ENCODE measurements at regions not wholly inside any gene's neighbourhood (a gene's known extent, or its start where the extent isn't known, plus 50 kb on each side); places are given as distances from the start of the nearest gene placed in this dataset.
"Not testable (repeated sequence)": the region's sequence is repeated elsewhere in the genome, so short reads cannot be mapped to it uniquely, and the experiment has no call there.

DNA sequence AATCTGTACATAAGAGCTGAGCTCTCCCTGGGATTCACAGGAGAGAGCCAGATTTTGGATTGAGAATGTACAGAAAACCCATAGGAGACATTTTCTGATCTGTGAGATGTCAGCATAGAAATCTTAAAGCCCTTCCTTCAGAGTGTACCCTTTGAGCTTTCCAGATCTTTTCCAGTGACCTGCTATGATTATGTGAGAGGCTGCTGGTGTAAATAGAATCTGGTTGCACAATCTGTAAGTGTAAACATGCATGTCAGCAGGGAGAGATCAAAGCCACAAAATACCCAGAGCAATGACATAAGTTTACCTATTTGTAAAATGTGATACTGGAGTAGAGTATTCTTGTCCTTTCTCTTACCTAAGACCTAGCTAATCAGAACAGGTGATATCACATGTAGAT lies 471.9 kb downstream of the FOXD4L5 start:
- intact Hi-C loops (cut with DNase I); ATAC-seq; DNase-seq (ENCODE audit: missing footprints): not testable (repeated sequence)

DNA sequence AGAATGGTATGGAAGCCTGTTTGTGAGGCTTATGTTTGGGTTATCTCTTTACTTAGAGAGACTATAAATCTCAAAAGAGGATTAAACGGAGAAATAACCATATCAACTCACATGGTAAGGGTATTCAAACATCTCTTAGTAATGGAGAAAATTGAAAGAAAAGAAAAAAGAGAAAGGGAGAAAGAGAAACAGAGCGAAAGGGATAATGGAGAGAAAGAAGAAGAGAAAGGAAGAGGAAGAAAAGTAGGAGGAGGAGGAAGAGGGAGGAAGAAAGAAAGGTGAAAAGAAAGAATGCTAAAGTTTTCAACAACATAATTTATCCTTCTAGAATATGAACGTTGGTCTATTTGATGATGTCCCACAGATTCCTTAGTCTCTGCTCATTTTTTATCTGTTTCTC lies 506.3 kb downstream of the FOXD4L5 start:
- DNase-seq (ENCODE audit: missing footprints); ATAC-seq; intact Hi-C loops (cut with DNase I): not testable (repeated sequence)

DNA sequence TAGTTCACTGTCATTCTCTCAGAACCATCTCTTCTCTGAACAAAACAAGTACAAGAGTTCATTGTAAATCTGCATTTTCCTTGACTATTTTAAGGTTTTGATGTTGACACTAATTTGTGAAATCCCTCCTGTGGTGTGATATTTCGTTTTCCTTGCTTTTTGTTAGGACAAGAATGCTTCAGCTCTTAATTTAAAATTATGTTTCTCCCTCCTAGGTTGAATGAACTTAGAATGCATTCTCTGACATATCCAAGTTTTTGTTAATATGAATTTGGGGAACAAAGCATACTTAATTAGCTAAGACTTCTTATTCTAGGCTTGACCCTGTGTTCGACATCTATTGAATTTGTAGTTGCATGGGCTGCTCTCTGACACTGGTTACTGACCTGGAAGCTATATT lies 508.7 kb downstream of the FOXD4L5 start:
- intact Hi-C loops (cut with DNase I), result not testable (repeated sequence)

DNA sequence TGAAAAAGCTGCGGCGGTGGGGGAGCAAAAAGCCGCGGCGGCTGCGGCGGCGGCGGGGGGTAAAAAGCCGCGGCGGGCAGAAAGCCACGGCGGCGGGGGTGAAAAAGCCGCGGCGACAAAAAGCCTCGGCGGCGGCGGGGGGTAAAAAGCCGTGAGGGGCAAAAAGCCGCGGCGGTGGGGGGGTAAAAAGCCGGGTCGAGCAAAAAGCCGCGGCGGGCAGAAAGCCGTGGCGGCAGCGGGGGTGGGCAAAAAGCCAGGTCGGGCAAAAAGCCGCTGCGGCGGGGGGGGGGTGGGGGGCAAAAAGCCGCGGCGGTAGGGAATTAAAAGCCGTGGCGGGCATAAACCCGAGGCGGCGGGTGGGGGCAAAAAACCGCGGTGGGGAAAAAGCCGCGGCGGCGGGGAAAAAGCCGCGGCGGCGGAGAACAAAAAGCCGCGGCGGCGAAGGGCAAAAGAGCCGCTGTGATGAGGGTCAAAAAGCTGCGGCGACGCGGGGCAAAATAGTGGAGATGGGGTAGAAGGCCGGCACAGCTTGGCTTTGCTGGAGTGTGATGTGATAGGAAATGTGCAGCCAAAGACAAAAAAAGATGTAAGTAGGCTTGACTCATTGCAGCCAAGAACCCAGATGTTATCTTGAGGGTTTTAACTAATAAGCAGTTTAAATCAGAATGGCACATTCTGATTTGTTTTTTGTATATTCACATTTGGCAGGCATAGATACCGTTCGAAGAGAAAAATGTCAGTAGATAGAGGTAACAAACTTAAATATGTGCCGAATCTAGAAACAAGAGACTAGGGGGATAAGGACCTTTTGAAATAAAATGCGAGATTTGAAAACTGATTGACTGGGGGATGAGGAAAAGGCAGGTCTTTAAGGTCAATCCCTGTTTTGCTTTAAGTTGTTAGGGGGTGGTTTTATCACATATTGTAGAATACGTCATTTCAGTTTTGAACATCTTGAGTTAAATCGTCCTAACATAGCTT lies 509.9 kb downstream of the FOXD4L5 start:
- DNase-seq (ENCODE audit: missing footprints), result peak; percentile 27
- intact Hi-C loops (cut with DNase I); ATAC-seq: not testable (repeated sequence)

More for the DNA sequence above, 508.7 kb downstream of the FOXD4L5 start:
- not testable (repeated sequence) for ATAC-seq; DNase-seq (ENCODE audit: missing footprints)

DNA sequence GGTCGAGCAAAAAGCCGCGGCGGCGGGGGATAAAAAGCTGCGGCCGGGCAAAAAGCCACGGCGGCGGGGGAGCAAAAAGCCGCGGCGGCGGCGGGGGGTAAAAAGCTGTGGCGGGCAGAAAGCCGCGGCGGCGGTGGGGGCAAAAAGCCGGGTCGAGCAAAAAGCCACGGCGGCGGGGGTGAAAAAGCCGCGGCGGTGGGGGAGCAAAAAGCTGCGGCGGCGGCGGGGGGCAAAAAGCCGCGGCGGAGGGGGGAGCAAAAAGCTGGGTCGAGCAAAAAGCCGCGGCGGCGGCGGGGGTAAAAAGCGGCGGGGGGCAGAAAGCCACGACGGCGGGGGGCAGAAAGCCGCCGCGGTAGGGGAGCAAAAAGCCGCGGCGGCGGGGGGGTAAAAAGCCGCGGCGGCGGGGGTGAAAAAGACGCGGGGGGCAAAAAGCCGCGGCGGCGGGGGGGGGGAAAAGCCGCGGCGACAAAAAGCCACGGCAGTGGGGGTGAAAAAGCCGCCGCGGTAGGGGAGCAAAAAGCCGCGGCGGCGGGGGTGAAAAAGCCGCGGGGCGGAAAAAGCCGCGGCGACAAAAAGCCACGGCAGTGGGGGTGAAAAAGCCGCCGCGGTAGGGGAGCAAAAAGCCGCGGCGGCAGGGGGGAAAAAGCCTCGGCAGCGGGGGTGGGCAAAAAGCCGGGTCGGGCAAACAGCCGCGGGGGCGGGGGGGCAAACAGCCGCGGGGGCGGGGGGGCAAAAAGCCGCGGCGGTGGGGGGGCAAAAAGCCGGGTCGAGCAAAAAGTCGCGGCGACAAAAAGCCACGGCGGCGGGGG lies 510.8 kb downstream of the FOXD4L5 start:
- DNase-seq (ENCODE audit: missing footprints); ATAC-seq; intact Hi-C loops (cut with DNase I): not testable (repeated sequence)

DNA sequence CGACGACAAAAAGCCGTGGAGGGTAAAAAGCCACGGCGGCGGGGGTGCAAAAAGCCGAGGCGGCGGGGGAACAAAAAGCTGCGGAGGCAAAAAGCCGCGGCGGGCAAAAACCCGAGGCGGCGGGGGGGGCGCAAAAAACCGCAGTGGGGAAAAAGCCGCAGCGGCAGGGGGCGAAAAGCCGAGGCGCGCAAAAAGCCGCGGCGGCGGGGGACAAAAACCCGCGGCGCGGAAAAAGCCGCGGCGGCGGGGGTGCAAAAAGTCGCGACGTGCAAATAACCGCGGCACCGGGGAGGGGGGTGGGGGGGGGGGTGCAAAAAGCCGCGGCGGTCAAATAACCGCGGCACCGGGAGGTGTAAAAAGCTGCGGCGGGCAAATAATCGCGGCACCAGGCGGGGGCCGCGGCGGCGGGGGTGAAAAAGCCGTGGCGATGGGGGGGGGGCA lies 511.5 kb downstream of the FOXD4L5 start:
- no peak for ATAC-seq
- intact Hi-C loops (cut with DNase I), result no loop called here
- DNase-seq (ENCODE audit: missing footprints), result peak; percentile 8

DNA sequence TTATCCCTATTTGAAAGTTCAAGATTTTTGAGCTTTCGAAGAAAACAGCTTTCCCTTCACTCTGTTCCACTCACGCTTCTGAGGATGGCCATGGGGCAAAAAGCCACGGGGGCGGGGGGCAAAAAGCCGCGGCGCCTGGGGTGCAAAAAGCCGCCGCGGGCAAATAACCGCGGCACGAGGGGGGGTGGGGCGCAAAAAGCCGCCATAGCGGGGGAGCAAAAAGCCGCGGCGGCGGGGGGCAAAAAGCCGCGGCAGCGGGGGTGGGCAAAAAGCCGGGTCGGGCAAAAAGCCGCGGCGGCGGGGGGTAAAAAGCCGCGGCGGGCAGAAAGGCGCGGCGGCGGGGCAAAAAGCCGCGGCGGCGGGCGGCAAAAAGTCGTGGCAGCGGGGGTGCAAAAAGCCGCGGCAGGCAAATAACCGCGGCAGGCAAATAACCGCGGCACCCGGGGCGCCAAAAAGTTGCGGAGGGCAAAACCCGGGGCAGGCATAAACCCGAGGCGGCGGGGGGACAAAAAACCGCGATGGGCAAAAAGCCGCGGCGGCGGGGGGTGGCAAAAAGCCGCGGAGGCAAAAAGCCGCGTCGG lies 512.2 kb downstream of the FOXD4L5 start:
- ATAC-seq; DNase-seq (ENCODE audit: missing footprints); intact Hi-C loops (cut with DNase I): not testable (repeated sequence)

DNA sequence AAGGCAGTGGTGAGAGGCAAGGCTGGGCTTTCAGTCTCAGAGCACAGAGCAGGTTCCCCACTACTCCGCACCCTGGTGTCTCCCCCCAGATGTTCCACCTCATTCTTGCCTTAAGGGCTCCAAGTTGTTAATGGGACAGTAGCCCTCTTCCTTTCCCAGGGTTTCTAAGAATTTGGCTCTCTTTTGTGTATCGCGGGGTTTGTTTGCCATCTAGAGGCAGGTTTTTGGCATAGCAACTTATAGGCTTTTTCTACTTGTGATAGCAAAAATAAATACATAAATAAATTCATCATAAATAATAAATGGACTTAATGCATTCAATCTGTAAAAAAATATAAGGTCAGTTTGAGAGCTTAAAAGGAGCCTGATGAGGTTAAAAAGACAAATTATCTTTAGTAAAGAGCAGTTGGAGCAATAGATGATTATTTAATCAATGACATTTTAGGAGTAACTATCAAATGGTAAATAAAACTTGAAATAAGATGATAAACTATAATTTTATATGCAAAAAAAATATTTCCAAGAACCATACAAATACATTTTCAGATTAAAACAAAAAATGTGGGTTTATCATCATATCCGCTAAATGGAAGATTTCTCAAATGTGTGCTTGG lies 512.8 kb downstream of the FOXD4L5 start:
- ATAC-seq; intact Hi-C loops (cut with DNase I); DNase-seq (ENCODE audit: missing footprints): not testable (repeated sequence)

All from Right ventricle myocardium inferior (tissue), 1 donor.